ENCODE measurements at regions not wholly inside any gene's neighbourhood (a gene's known extent, or its start where the extent isn't known, plus 50 kb on each side); places are given as distances from the start of the nearest gene placed in this dataset.

DNA sequence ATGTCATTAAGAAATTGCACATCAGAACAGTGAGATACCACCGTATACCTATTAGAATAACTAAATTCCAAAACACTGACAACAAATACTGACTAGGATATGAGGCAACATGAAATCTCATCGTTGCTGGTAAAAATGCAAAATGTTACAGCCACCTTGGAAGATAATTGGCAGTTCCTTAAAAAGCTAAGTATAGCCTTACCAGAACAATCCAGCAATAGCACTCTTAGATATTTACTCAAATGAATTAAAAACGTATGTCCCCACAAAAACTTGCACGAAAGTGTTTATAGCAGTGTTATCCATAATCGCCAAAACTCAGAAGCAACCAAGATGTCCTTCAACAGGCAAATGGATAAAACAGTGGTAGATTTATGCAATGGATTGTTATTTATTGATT lies 241.7 kb downstream of the EPHA4 start (continued):
- TF ChIP-seq CGGBP1 (CRISPR knock-in tag; IDR thresholded peaks at IDR 0.05), result no peak
- TF ChIP-seq PCBP1 (IDR thresholded peaks at IDR 0.05; ENCODE audit: low read depth, low read length, poor library complexity, severe bottlenecking), result no peak
- no peak for TF ChIP-seq PTBP1 (IDR thresholded peaks at IDR 0.05; ENCODE audit: low read depth, low read length)
- TF ChIP-seq POU5F1 (IDR thresholded peaks at IDR 0.05; ENCODE audit: borderline replicate concordance, low read depth, low read length, partially characterized antibody), result no peak
- no peak for TF ChIP-seq ZNF23 (CRISPR knock-in tag; IDR thresholded peaks at IDR 0.05)
- no peak for TF ChIP-seq MITF (IDR thresholded peaks at IDR 0.05)
- no peak for TF ChIP-seq ETS2 (tag; IDR thresholded peaks at IDR 0.05; ENCODE audit: borderline replicate concordance, poor library complexity, severe bottlenecking)
- no peak for TF ChIP-seq ZBTB7A (IDR thresholded peaks at IDR 0.05; ENCODE audit: borderline replicate concordance, control insufficient read depth, low read depth, low read length)

- H4K20me1 ChIP-seq (replicated peaks; ENCODE audit: control insufficient read depth, insufficient read depth, low read length), result no peaks in the 10 kb centered on the region
- ChIA-PET POLR2A (no interaction called here), CTCF (ENCODE audit: low intra/inter-chr PET ratio) (no interaction called here)
- in situ Hi-C loops (cut with MboI), result no loop called here
- no peaks in the 10 kb centered on the region for H3K36me3 ChIP-seq (ENCODE audit: control insufficient read depth, insufficient read depth, low read length)
- 3% methylated on average over 11 of the region's 11 CpGs for WGBS (ENCODE audit: insufficient coverage, low coverage, missing lambda C conversion rate)
- no peaks in the 10 kb centered on the region for H3K27me3 ChIP-seq (ENCODE audit: control insufficient read depth in 2 of 2, insufficient read depth in 2 of 2, low read length in 2 of 2)
- no peak overlapping the region for H3K27ac ChIP-seq (ENCODE audit: extremely low read depth, low read depth, low read length)
- no peak overlapping the region for H3K4me2 ChIP-seq (ENCODE audit: insufficient read depth, low read length)
- DNase-seq (ENCODE audit: extremely low read depth in 1 of 4, low spot score in 3 of 4), result no peak
- H3K4me1 ChIP-seq (replicated peaks in 1 of 2; ENCODE audit: control insufficient read depth in 2 of 2, insufficient read depth in 2 of 2, low read length in 2 of 2), result no peaks in the 10 kb centered on the region
- H3K9me3 ChIP-seq (replicated peaks; ENCODE audit: control insufficient read depth, insufficient read depth, low read depth, low read length), result no peaks in the 10 kb centered on the region
- no TSS peak for BruUV-seq (replicated peaks)
- no peak for ATAC-seq
- intact Hi-C loops (cut with micrococcal nuclease), result no loop called here
- no peak overlapping the region for H2AFZ ChIP-seq (ENCODE audit: low read depth, low read length)
- no peaks in the 10 kb centered on the region for H3K9me1 ChIP-seq (ENCODE audit: control insufficient read depth, insufficient read depth, low read length)
- H3K79me2 ChIP-seq (ENCODE audit: control insufficient read depth, insufficient read depth, low read length), result no peaks in the 10 kb centered on the region
- no peak overlapping the region for H3K4me3 ChIP-seq
- H3K9ac ChIP-seq (ENCODE audit: insufficient read depth in 1 of 2, low read depth in 2 of 2, low read length in 2 of 2), result no peak overlapping the region
- no peak for FAIRE-seq
- TF ChIP-seq ZBTB17 (CRISPR knock-in tag; IDR thresholded peaks at IDR 0.05) (no peak), E2F1 (CRISPR knock-in tag; IDR thresholded peaks at IDR 0.05) (no peak), SNAPC5 (CRISPR knock-in tag; IDR thresholded peaks at IDR 0.05) (no peak), NR2F6 (CRISPR knock-in tag; IDR thresholded peaks at IDR 0.05) (no peak), MLX (CRISPR knock-in tag; conservative IDR thresholded peaks at IDR 0.05) (no peak), NFYB (IDR thresholded peaks at IDR 0.05; ENCODE audit: extremely low read depth, insufficient read length) (no peak), RBM14 (IDR thresholded peaks at IDR 0.05; ENCODE audit: borderline replicate concordance, insufficient read depth, low read depth, low read length) (no peak), SETDB1 (IDR thresholded peaks at IDR 0.05; ENCODE audit: low read length) (no peak)
Observed at GRCh38 chr2:221334481-221335218, 237.5 kb downstream of the EPHA4 start.

Measured in K562 (cell line).